IMR-90 (cell line): ENCODE measurements at regions not wholly inside any gene's neighbourhood (a gene's known extent, or its start where the extent isn't known, plus 50 kb on each side); places are given as distances from the start of the nearest gene placed in this dataset.

ENCODE experiments used
- ATAC-seq: fragments of 200-7000 bp; cut with Tn5 transposase; 2 replicates; pipeline ENCODE4 v1.9.1; 2020; ENCODE audit warnings: low read depth, mild to moderate bottlenecking, moderate library complexity
- BruUV-seq: library from RNA; stranded (reverse); fragments of 400-500 nt; replicated peaks from 2 replicates; lab custom pipeline; 2021; lab: Mats Ljungman, UMichigan
- CTCF ChIA-PET: fragments of 300-600 bp; formaldehyde crosslinking; extraction: SDS; loops from one replicate; lab custom pipeline; 2021; ENCODE audit warnings: antibody characterized with exemption; lab: Yijun Ruan, JAX
- POLR2A ChIA-PET: fragments of 300-600 bp; sonication (Branson Sonifier 250); formaldehyde crosslinking; loops from one replicate; lab custom pipeline; 2022; ENCODE audit warnings: antibody characterized with exemption; ENCODE audit not compliant: unreplicated experiment; lab: Charles Lee
- DNase-seq: peaks from one replicate; pipeline ENCODE4 v3.0.0; 2013
- H2AFZ ChIP-seq: replicated peaks from 2 replicates; pipeline ENCODE3; 2013; ENCODE audit warnings: low read length, mild to moderate bottlenecking; ENCODE audit not compliant: poor library complexity
- H2AK5ac ChIP-seq: 2 replicates; pipeline ENCODE4 v1.6.1; 2013; ENCODE audit warnings: low read depth, low read length, inconsistent platforms
- H2AK9ac ChIP-seq: replicated peaks from 2 replicates; pipeline ENCODE3; 2013; ENCODE audit warnings: mild to moderate bottlenecking, low read depth, low read length, moderate library complexity; ENCODE audit not compliant: poor library complexity
- H2BK120ac ChIP-seq: 2 replicates; pipeline ENCODE4 v1.6.1; 2013; ENCODE audit warnings: low read depth, low read length, inconsistent platforms
- H2BK15ac ChIP-seq: 3 replicates; pipeline ENCODE4 v1.6.1; 2013; ENCODE audit warnings: low read depth, low read length, inconsistent platforms
- H2BK20ac ChIP-seq: 2 replicates; pipeline ENCODE4 v1.6.1; 2013; ENCODE audit warnings: low read depth, mild to moderate bottlenecking, inconsistent platforms, low read length, moderate library complexity
- H2BK5ac ChIP-seq: 2 replicates; pipeline ENCODE4 v1.6.1; 2013; ENCODE audit warnings: mild to moderate bottlenecking, low read depth, low read length, inconsistent platforms; ENCODE audit not compliant: poor library complexity, severe bottlenecking
- H3K14ac ChIP-seq: replicated peaks from 2 replicates; pipeline ENCODE4 v1.6.1; 2013; ENCODE audit warnings: low read depth, low read length, inconsistent platforms
- H3K18ac ChIP-seq: 2 replicates; pipeline ENCODE4 v1.6.1; 2013; ENCODE audit warnings: low read depth, low read length, control low read depth
- H3K23ac ChIP-seq: 2 replicates; pipeline ENCODE4 v1.6.1; 2013; ENCODE audit warnings: low read depth, low read length, inconsistent platforms
- H3K27ac ChIP-seq: 2 replicates; pipeline ENCODE4 v1.5.1; 2013; ENCODE audit warnings: mild to moderate bottlenecking, control low read depth, low read length; ENCODE audit not compliant: insufficient read depth
- H3K27me3 ChIP-seq: 2 replicates; pipeline ENCODE4 v1.6.1; 2013; ENCODE audit warnings: low read length; ENCODE audit not compliant: control insufficient read depth, insufficient read depth
- H3K36me3 ChIP-seq: 2 replicates; pipeline ENCODE4 v1.6.1; 2013; ENCODE audit warnings: low read length, mixed read lengths; ENCODE audit not compliant: control insufficient read depth, insufficient read depth
- H3K4ac ChIP-seq: 2 replicates; pipeline ENCODE4 v1.6.1; 2013; ENCODE audit warnings: low read depth, low read length, inconsistent platforms
- H3K4me1 ChIP-seq: 2 replicates; pipeline ENCODE4 v1.6.1; 2013; ENCODE audit warnings: low read length, mixed read lengths; ENCODE audit not compliant: control insufficient read depth, insufficient read depth
- H3K4me2 ChIP-seq: 2 replicates; pipeline ENCODE4 v1.6.1; 2013; ENCODE audit warnings: low read depth, mild to moderate bottlenecking, control low read depth, low read length, moderate library complexity
- H3K4me3 ChIP-seq: 2 replicates; pipeline ENCODE4 v1.5.1; 2013; ENCODE audit warnings: low read depth, mild to moderate bottlenecking, control low read depth, low read length, moderate library complexity; ENCODE audit not compliant: insufficient read depth
- H3K56ac ChIP-seq: 2 replicates; pipeline ENCODE4 v1.6.1; 2013; ENCODE audit warnings: low read length, inconsistent platforms; ENCODE audit not compliant: insufficient read depth; ENCODE audit errors: extremely low read depth
- H3K79me1 ChIP-seq, 2 experiments: 2 replicates each; pipeline ENCODE4 v1.6.1; 2013; ENCODE audit warnings: low read length in 2 of 2, inconsistent platforms in 1 of 2, low read depth in 1 of 2
- H3K9ac ChIP-seq: 2 replicates; pipeline ENCODE4 v1.6.1; 2013; ENCODE audit warnings: low read depth, low read length, control low read depth
- H3K9me1 ChIP-seq: 2 replicates; pipeline ENCODE4 v1.6.1; 2013; ENCODE audit warnings: low read length, inconsistent platforms; ENCODE audit not compliant: insufficient read depth
- H3K9me3 ChIP-seq: 2 replicates; pipeline ENCODE4 v1.6.1; 2013; ENCODE audit warnings: low read length; ENCODE audit not compliant: control insufficient read depth, insufficient read depth
- H4K20me1 ChIP-seq: 2 replicates; pipeline ENCODE4 v1.6.1; 2013; ENCODE audit warnings: low read length, inconsistent platforms; ENCODE audit not compliant: insufficient read depth
- H4K5ac ChIP-seq: 2 replicates; pipeline ENCODE4 v1.6.1; 2013; ENCODE audit warnings: mild to moderate bottlenecking, low read depth, low read length, control low read depth
- H4K8ac ChIP-seq, 2 experiments: 2 replicates each; pipeline ENCODE4 v1.6.1; 2013; ENCODE audit warnings: low read depth in 2 of 2, low read length in 2 of 2, control low read depth in 1 of 2, inconsistent platforms in 1 of 2
- H4K91ac ChIP-seq: 2 replicates; pipeline ENCODE4 v1.6.1; 2013; ENCODE audit warnings: low read depth, low read length, inconsistent platforms; ENCODE audit not compliant: insufficient read depth
- BHLHE40 ChIP-seq: fragments of 150-350 bp; IDR thresholded peaks from 2 replicates; pipeline ENCODE4 v1.6.1; 2016; ENCODE audit warnings: mild to moderate bottlenecking, low read depth, low read length
- CEBPB ChIP-seq: IDR thresholded peaks from 2 replicates; pipeline ENCODE4 v1.6.1; 2012; ENCODE audit warnings: low read depth, low read length, improper control_type of control experiment
- CHD1 ChIP-seq: IDR thresholded peaks from 2 replicates; pipeline ENCODE4 v1.6.1; 2012; ENCODE audit warnings: low read depth, low read length, improper control_type of control experiment
- CTCF ChIP-seq: conservative IDR thresholded peaks from 2 replicates; pipeline ENCODE4 v1.5.1; 2012; ENCODE audit warnings: mild to moderate bottlenecking, low read depth, low read length, improper control_type of control experiment
- ELK1 ChIP-seq: fragments of 150-350 bp; IDR thresholded peaks from 2 replicates; pipeline ENCODE4 v1.6.1; 2016; ENCODE audit warnings: low read depth, mild to moderate bottlenecking, low read length, moderate library complexity, borderline replicate concordance
- FOS ChIP-seq: fragments of 150-350 bp; IDR thresholded peaks from 2 replicates; pipeline ENCODE4 v1.6.1; 2016; ENCODE audit warnings: low read depth, low read length
- MAFK ChIP-seq: IDR thresholded peaks from 2 replicates; pipeline ENCODE4 v1.6.1; 2012; ENCODE audit warnings: low read depth, low read length, improper control_type of control experiment
- MAZ ChIP-seq: IDR thresholded peaks from 2 replicates; pipeline ENCODE4 v1.6.1; 2012; ENCODE audit warnings: low read depth, mild to moderate bottlenecking, low read length, improper control_type of control experiment, moderate library complexity, borderline replicate concordance
- MXI1 ChIP-seq: IDR thresholded peaks from 2 replicates; pipeline ENCODE4 v1.6.1; 2012; ENCODE audit warnings: low read depth, mild to moderate bottlenecking, low read length, moderate library complexity, borderline replicate concordance
- NFE2L2 ChIP-seq: fragments of 150-350 bp; IDR thresholded peaks from 2 replicates; pipeline ENCODE4 v1.6.1; 2016; ENCODE audit warnings: low read depth, mild to moderate bottlenecking, low read length
- POLR2A ChIP-seq: IDR thresholded peaks from 2 replicates; pipeline ENCODE4 v1.6.1; 2012; ENCODE audit warnings: mild to moderate bottlenecking, low read depth, low read length
- RAD21 ChIP-seq: IDR thresholded peaks from 2 replicates; pipeline ENCODE4 v1.6.1; 2012; ENCODE audit warnings: low read length, improper control_type of control experiment
- RCOR1 ChIP-seq: IDR thresholded peaks from 2 replicates; pipeline ENCODE4 v1.6.1; 2012; ENCODE audit warnings: mild to moderate bottlenecking, low read length, improper control_type of control experiment; ENCODE audit not compliant: insufficient replicate concordance
- RFX5 ChIP-seq: IDR thresholded peaks from 2 replicates; pipeline ENCODE4 v1.8.0; 2012; ENCODE audit warnings: low read depth, mild to moderate bottlenecking, low read length, moderate library complexity
- SMC3 ChIP-seq: fragments of 150-350 bp; IDR thresholded peaks from 2 replicates; pipeline ENCODE4 v1.6.1; 2016; ENCODE audit warnings: low read depth, mild to moderate bottlenecking, antibody characterized with exemption, low read length, moderate library complexity
- USF2 ChIP-seq: fragments of 150-350 bp; IDR thresholded peaks from 2 replicates; pipeline ENCODE4 v1.6.1; 2017; ENCODE audit warnings: mild to moderate bottlenecking, antibody characterized with exemption, low read length, low read depth
- WGBS, 2 experiments: methylation state at CpG; one replicate each; pipeline versions ENCODE4 v1.1.5 to v1.1.7; 2013; ENCODE audit warnings: missing lambda C conversion rate in 2 of 2; ENCODE audit not compliant: insufficient read length in 1 of 2; ENCODE audit errors: extremely low coverage in 2 of 2; 5-methylcytosine and 5-hydroxymethylcytosine counted together
- dilution Hi-C: fragments of 300-500 bp; cut with HindIII; formaldehyde crosslinking; loops from one replicate; pipeline ENCODE4 v1.14.3; 2018; ENCODE audit warnings: low sequenced_read_pairs; ENCODE audit not compliant: unreplicated experiment
- in situ Hi-C: fragments of 300-500 bp; cut with MboI; formaldehyde crosslinking; loops from 3 replicates; pipeline ENCODE4 v1.14.3; 2019; ENCODE audit warnings: low sequenced_read_pairs, inconsistent platforms, mixed read lengths
- intact Hi-C: fragments of 100-400 bp; cut with micrococcal nuclease; formaldehyde crosslinking; loops from 2 replicates; pipeline ENCODE4 v1.10.0; 2022

DNA sequence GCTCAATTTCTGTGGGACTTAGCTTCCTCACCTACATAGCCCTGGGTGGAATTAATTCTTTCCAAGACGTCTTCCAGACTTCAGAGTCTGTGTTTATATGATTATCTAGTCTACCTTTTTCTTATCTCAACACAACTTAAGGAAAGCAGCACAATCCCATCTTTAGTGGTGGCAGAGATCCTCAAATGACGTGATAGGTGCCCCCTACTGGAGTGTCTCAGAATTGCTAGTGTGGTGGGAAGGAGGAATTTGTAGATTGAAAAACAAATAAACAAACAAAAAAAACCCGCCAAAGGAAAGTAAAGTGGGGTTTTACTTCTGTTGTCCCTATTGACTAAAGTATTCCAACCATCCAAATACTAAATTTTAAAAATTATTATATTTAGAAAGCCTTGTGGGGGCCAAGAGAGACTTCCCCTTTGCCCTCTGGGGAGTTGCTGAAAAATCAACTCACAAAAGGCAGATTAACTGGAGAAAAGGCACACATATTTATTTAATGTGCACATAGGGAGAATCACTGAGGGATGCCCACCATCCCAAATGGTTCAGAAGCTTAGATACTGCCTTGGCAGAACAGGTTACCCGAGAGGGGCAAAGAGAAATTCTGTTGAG lies 283.3 kb downstream of the TMEM167A start:
- Histone ChIP-seq H4K20me1 (no peaks in the 10 kb centered on the region), H2BK120ac (no peak overlapping the region), H2BK15ac (no peak overlapping the region), H2BK5ac (no peak overlapping the region), H3K4me3 (no peak overlapping the region), H2BK20ac (no peak overlapping the region), H3K18ac (no peak overlapping the region), H3K4ac (no peak overlapping the region), H2AFZ (no peak overlapping the region), H3K36me3 (no peaks in the 10 kb centered on the region), H3K14ac (no peak overlapping the region), H3K9me3 (no peaks in the 10 kb centered on the region), H2AK9ac (no peak overlapping the region), H3K9ac (no peak overlapping the region), H3K79me1 (no peaks in the 10 kb centered on the region), H2AK5ac (no peak overlapping the region), H3K56ac (no peak overlapping the region), H3K27me3 (no peaks in the 10 kb centered on the region), H3K27ac (no peak overlapping the region), H4K91ac (no peak overlapping the region), H4K8ac (no peak overlapping the region), H3K9me1 (no peaks in the 10 kb centered on the region), H3K23ac (no peak overlapping the region), H3K4me1 (no peaks in the 10 kb centered on the region), H4K5ac (no peak overlapping the region), H3K4me2 (no peak overlapping the region)
- ChIA-PET CTCF (interaction anchor here (0.5 to 0.9 kb wide), 2 partner anchors 8 to 415 kb away, joined by 3 to 4 read pairs; no protein-coding TSS in a partner anchor), POLR2A (interaction anchor here (0.6 kb wide), 1 partner anchor 22 kb away, joined by 3 read pairs; no protein-coding TSS in a partner anchor)
- intact Hi-C loops = loop anchor here (5.0 to 10.0 kb wide), 2 partner anchors 482 to 641 kb away; no protein-coding TSS in a partner anchor
- TF ChIP-seq MXI1 (no peak), BHLHE40 (no peak), SMC3 (peak; percentile 49), CHD1 (no peak), USF2 (no peak), FOS (no peak), RAD21 (peak; percentile 51), NFE2L2 (no peak), RFX5 (no peak), MAFK (no peak), CEBPB (no peak), MAZ (no peak), CTCF (peak; percentile 54), RCOR1 (no peak), ELK1 (no peak), POLR2A (no peak)
- in situ Hi-C loops = loop anchor here (25.0 kb wide), 1 partner anchor 432 kb away; no protein-coding TSS in a partner anchor
- ATAC-seq (no peak), DNase-seq (peak; percentile 20)
- no CpG with 5 or more reads among the region's 4 CpGs for WGBS, 2 experiments
- dilution Hi-C loops = no loop called here
- BruUV-seq = no TSS peak
